ENCODE measurements at regions not wholly inside any gene's neighbourhood (a gene's known extent, or its start where the extent isn't known, plus 50 kb on each side); places are given as distances from the start of the nearest gene placed in this dataset.

DNA sequence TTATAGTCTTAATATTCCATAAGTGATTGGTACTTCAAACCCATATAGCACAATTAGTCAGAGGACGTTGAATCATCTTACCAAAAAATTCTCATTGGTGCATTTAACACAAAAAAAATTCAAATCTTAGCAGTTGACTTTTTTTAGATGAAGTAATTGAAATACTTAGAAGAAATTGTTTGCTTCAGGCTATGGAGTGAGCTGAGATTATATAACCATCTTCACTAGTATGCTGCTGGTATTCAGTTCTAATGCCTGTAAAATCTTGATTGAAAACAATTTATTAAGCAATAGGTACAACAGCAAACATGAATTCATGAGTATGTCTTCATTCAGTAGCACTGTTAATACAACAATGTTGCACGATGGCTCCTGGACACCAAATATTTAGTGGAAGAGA is 250.0 kb downstream of the GPM6A start:
- Histone ChIP-seq H3K4me1 (ENCODE audit: control insufficient read depth, extremely low read depth, insufficient read depth, low read length) (no peaks in the 10 kb centered on the region), H3K79me2 (ENCODE audit: control insufficient read depth, insufficient read depth, low read length) (no peaks in the 10 kb centered on the region), H4K20me1 (ENCODE audit: control insufficient read depth, extremely low read depth, insufficient read depth, low read length) (no peaks in the 10 kb centered on the region), H3K9ac (ENCODE audit: control insufficient read depth, extremely low read depth, insufficient read depth, low read length) (no peak overlapping the region), H3K27ac (ENCODE audit: control insufficient read depth, insufficient read depth, low read length) (no peak overlapping the region), H3K9me3 (ENCODE audit: control insufficient read depth, low read depth, low read length) (no peaks in the 10 kb centered on the region), H3K27me3 (ENCODE audit: control insufficient read depth, extremely low read depth, insufficient read depth, low read length) (no peaks in the 10 kb centered on the region), H3K4me2 (ENCODE audit: control insufficient read depth, extremely low read depth, insufficient read depth, low read depth, low read length) (no peak overlapping the region), H3K4me3 (ENCODE audit: control insufficient read depth in 2 of 3, extremely low read depth in 1 of 3, insufficient read depth in 2 of 3, low read depth in 1 of 3, low read length in 3 of 3) (no peak overlapping the region), H3K36me3 (ENCODE audit: control insufficient read depth in 2 of 2, extremely low read depth in 1 of 2, insufficient read depth in 2 of 2, low read length in 2 of 2) (no peaks in the 10 kb centered on the region), H3K9me1 (ENCODE audit: control insufficient read depth, extremely low read depth, insufficient read depth, low read length) (no peaks in the 10 kb centered on the region), H2AFZ (ENCODE audit: control insufficient read depth, low read length) (no peak overlapping the region)
- no peak for TF ChIP-seq EZH2 (IDR thresholded peaks at IDR 0.05; ENCODE audit: low read length)
- TF ChIP-seq, protein P1, sequence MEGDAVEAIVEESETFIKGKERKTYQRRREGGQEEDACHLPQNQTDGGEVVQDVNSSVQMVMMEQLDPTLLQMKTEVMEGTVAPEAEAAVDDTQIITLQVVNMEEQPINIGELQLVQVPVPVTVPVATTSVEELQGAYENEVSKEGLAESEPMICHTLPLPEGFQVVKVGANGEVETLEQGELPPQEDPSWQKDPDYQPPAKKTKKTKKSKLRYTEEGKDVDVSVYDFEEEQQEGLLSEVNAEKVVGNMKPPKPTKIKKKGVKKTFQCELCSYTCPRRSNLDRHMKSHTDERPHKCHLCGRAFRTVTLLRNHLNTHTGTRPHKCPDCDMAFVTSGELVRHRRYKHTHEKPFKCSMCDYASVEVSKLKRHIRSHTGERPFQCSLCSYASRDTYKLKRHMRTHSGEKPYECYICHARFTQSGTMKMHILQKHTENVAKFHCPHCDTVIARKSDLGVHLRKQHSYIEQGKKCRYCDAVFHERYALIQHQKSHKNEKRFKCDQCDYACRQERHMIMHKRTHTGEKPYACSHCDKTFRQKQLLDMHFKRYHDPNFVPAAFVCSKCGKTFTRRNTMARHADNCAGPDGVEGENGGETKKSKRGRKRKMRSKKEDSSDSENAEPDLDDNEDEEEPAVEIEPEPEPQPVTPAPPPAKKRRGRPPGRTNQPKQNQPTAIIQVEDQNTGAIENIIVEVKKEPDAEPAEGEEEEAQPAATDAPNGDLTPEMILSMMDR (optimal IDR thresholded peaks at IDR 0.05 in 1 of 3, IDR thresholded peaks at IDR 0.05 in 1 of 3, conservative IDR thresholded peaks at IDR 0.05 in 1 of 3; ENCODE audit: extremely low read depth in 1 of 3, insufficient read depth in 2 of 3, low read length in 3 of 3): no peak
- dilution Hi-C loops (cut with MboI; ENCODE audit: extremely low pct_ligation_motif_present, low sequenced_read_pairs): no loop called here
- DNase-seq (ENCODE audit: low read depth, low spot score) (no peak), FAIRE-seq (no peak)

DNA sequence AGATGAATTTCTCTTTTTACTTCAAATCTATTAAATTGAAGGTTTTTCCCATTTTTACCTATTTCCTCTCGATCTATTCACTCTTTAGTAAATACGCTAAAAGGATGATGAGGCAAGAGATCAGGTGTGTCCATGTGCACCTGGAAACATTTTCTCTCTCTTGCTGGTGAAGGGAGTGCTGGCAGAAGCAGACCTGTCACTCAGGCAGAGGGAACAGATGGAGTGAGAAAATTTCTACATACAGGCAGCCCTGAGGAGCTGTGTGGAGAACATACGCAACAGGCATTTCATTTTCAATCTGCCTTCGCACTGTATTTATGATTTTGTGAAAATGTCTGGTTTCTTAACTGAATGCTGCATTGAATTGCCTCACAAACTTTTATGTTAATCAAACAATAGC is 249.5 kb downstream of the GPM6A start:
- no peak for TF ChIP-seq EZH2 (IDR thresholded peaks at IDR 0.05; ENCODE audit: low read length)
- TF ChIP-seq, protein P1 (optimal IDR thresholded peaks at IDR 0.05 in 1 of 3, IDR thresholded peaks at IDR 0.05 in 1 of 3, conservative IDR thresholded peaks at IDR 0.05 in 1 of 3; ENCODE audit: extremely low read depth in 1 of 3, insufficient read depth in 2 of 3, low read length in 3 of 3): no peak
- no peak for DNase-seq (ENCODE audit: low read depth, low spot score)
- Histone ChIP-seq H4K20me1 (ENCODE audit: control insufficient read depth, extremely low read depth, insufficient read depth, low read length) (no peaks in the 10 kb centered on the region), H3K9ac (ENCODE audit: control insufficient read depth, extremely low read depth, insufficient read depth, low read length) (no peak overlapping the region), H3K27ac (ENCODE audit: control insufficient read depth, insufficient read depth, low read length) (no peak overlapping the region), H3K4me3 (ENCODE audit: control insufficient read depth in 2 of 3, extremely low read depth in 1 of 3, insufficient read depth in 2 of 3, low read depth in 1 of 3, low read length in 3 of 3) (no peak overlapping the region), H3K27me3 (ENCODE audit: control insufficient read depth, extremely low read depth, insufficient read depth, low read length) (no peaks in the 10 kb centered on the region), H2AFZ (ENCODE audit: control insufficient read depth, low read length) (no peak overlapping the region), H3K4me2 (ENCODE audit: control insufficient read depth, extremely low read depth, insufficient read depth, low read depth, low read length) (no peak overlapping the region), H3K9me1 (ENCODE audit: control insufficient read depth, extremely low read depth, insufficient read depth, low read length) (no peaks in the 10 kb centered on the region), H3K9me3 (ENCODE audit: control insufficient read depth, low read depth, low read length) (no peaks in the 10 kb centered on the region), H3K4me1 (ENCODE audit: control insufficient read depth, extremely low read depth, insufficient read depth, low read length) (no peaks in the 10 kb centered on the region), H3K79me2 (ENCODE audit: control insufficient read depth, insufficient read depth, low read length) (no peaks in the 10 kb centered on the region), H3K36me3 (ENCODE audit: control insufficient read depth in 2 of 2, extremely low read depth in 1 of 2, insufficient read depth in 2 of 2, low read length in 2 of 2) (no peaks in the 10 kb centered on the region)
- dilution Hi-C loops (cut with MboI; ENCODE audit: extremely low pct_ligation_motif_present, low sequenced_read_pairs): no loop called here
- FAIRE-seq: no peak

Data from keratinocyte (primary cell).